ENCODE measurements at regions not wholly inside any gene's neighbourhood (a gene's known extent, or its start where the extent isn't known, plus 50 kb on each side); places are given as distances from the start of the nearest gene placed in this dataset.

GRCh38 chr13:40438022-40438680 lies 228.3 kb downstream of the FOXO1 start:
- no peaks in the 10 kb centered on the region for H3K4me1 ChIP-seq (replicated peaks in 1 of 2; ENCODE audit: control insufficient read depth in 2 of 2, insufficient read depth in 2 of 2, low read length in 2 of 2)
- TF ChIP-seq KLF1 (tag; IDR thresholded peaks at IDR 0.05) (no peak), SUPT5H (IDR thresholded peaks at IDR 0.05) (no peak), STAT5A (IDR thresholded peaks at IDR 0.05; ENCODE audit: borderline replicate concordance, low read length) (no peak), RBM17 (IDR thresholded peaks at IDR 0.05; ENCODE audit: borderline replicate concordance, low read depth, low read length) (no peak), HDAC3 (IDR thresholded peaks at IDR 0.05; ENCODE audit: borderline replicate concordance, partially characterized antibody) (no peak), NFE2 (IDR thresholded peaks at IDR 0.05; ENCODE audit: low read depth) (no peak), GTF2F1 (IDR thresholded peaks at IDR 0.05; ENCODE audit: low read depth, low read length) (no peak), BDP1 (IDR thresholded peaks at IDR 0.05; ENCODE audit: insufficient read depth, insufficient read length) (no peak), BRD9 (IDR thresholded peaks at IDR 0.05; ENCODE audit: low read depth, partially characterized antibody) (no peak), RUNX1 (IDR thresholded peaks at IDR 0.05; ENCODE audit: low read depth) (no peak), STAG1 (CRISPR knock-in tag; IDR thresholded peaks at IDR 0.05; ENCODE audit: borderline replicate concordance) (no peak), LEF1 (IDR thresholded peaks at IDR 0.05) (no peak), PTTG1 (tag; IDR thresholded peaks at IDR 0.05; ENCODE audit: low read depth) (no peak), CCAR2 (IDR thresholded peaks at IDR 0.05; ENCODE audit: low read depth, low read length) (no peak), ZNF174 (CRISPR knock-in tag; IDR thresholded peaks at IDR 0.05) (no peak), ZNF146 (CRISPR knock-in tag; IDR thresholded peaks at IDR 0.05; ENCODE audit: unreplicated experiment) (no peak), KDM1A (IDR thresholded peaks at IDR 0.05) (no peak)
- in situ Hi-C loops (cut with MboI) (no loop called here), intact Hi-C loops (cut with micrococcal nuclease) (no loop called here)
- FAIRE-seq (no peak), DNase-seq (ENCODE audit: extremely low read depth in 1 of 4, low spot score in 3 of 4) (no peak), ATAC-seq (no peak)
- H3K9me3 ChIP-seq (replicated peaks; ENCODE audit: control insufficient read depth, insufficient read depth, low read depth, low read length) = no peaks in the 10 kb centered on the region
- no peaks in the 10 kb centered on the region for H3K79me2 ChIP-seq (ENCODE audit: control insufficient read depth, insufficient read depth, low read length)
- H3K27ac ChIP-seq (ENCODE audit: extremely low read depth, low read depth, low read length) = no peak overlapping the region
- H3K27me3 ChIP-seq (ENCODE audit: control insufficient read depth in 2 of 2, insufficient read depth in 2 of 2, low read length in 2 of 2) = no peaks in the 10 kb centered on the region; a peak in 1 of 5 replicates
- no peaks in the 10 kb centered on the region for H3K36me3 ChIP-seq (ENCODE audit: control insufficient read depth, insufficient read depth, low read length)
- no peaks in the 10 kb centered on the region for H3K9me1 ChIP-seq (ENCODE audit: control insufficient read depth, insufficient read depth, low read length)
- H3K4me3 ChIP-seq = no peak overlapping the region
- H4K20me1 ChIP-seq (replicated peaks; ENCODE audit: control insufficient read depth, insufficient read depth, low read length) = no peaks in the 10 kb centered on the region
- no peak overlapping the region for H3K9ac ChIP-seq (ENCODE audit: insufficient read depth in 1 of 2, low read depth in 2 of 2, low read length in 2 of 2)
- H3K4me2 ChIP-seq (ENCODE audit: insufficient read depth, low read length) = no peak overlapping the region
- BruUV-seq (replicated peaks) = no TSS peak
- CTCF ChIA-PET (ENCODE audit: low intra/inter-chr PET ratio) = no interaction called here
- WGBS (ENCODE audit: insufficient coverage, low coverage, missing lambda C conversion rate) = 0% methylated on average over 6 of the region's 6 CpGs
- no peak overlapping the region for H2AFZ ChIP-seq (ENCODE audit: low read depth, low read length)
- POLR2A ChIA-PET = no interaction called here
